ENCODE measurements at regions not wholly inside any gene's neighbourhood (a gene's known extent, or its start where the extent isn't known, plus 50 kb on each side); places are given as distances from the start of the nearest gene placed in this dataset.

DNA sequence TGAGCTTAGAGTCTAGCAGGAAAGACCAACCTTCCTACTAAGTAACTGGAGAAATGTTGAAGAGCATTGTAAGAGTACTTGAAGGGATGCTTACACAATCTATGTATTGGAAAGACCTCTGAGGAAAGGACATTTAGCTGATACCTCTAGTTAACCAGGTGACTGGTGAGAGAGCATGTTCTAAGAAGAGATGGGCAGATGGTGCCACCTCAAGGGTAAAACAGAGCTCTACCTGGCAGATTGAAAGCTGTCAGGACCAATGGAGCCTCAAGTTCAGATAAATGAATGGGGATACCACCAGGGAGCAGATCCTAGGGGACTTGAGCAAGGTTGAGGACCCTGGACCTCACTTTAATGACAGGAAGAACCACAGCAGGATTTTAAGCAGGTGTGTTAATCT lies 196.4 kb downstream of the QDPR start:
- intact Hi-C loops (cut with DNase I), result no loop called here

DNA sequence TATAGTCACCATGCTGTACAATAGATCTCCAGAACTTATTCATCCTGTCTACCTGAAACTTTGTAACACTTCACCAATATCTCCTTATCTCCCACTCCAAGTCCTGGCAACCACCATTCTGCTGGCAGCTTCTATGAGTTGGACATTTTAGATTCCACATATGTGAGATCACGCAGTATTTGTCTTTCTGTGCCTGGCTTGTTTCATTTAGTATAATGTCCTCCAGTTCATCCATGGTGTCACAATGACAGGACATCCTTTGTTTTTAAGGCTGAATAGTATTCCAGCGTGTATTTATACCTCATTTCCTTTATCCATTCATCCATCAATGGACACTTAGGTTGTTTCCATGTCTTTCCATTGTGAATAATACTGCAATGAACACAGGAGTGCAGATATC lies 198.7 kb downstream of the QDPR start:
- WGBS, 2 donors, result 72 to 82% methylated on average over 2 of the region's 2 CpGs
- Histone ChIP-seq H3K4me3 (replicated peaks in 1 of 3) (no peak overlapping the region), H3K27me3 (no peaks in the 10 kb centered on the region), H3K36me3 (no peaks in the 10 kb centered on the region), H3K27ac (no peak overlapping the region), H3K9me3 (no peaks in the 10 kb centered on the region), H3K4me1 (no peaks in the 10 kb centered on the region)
- TF ChIP-seq, protein P1, sequence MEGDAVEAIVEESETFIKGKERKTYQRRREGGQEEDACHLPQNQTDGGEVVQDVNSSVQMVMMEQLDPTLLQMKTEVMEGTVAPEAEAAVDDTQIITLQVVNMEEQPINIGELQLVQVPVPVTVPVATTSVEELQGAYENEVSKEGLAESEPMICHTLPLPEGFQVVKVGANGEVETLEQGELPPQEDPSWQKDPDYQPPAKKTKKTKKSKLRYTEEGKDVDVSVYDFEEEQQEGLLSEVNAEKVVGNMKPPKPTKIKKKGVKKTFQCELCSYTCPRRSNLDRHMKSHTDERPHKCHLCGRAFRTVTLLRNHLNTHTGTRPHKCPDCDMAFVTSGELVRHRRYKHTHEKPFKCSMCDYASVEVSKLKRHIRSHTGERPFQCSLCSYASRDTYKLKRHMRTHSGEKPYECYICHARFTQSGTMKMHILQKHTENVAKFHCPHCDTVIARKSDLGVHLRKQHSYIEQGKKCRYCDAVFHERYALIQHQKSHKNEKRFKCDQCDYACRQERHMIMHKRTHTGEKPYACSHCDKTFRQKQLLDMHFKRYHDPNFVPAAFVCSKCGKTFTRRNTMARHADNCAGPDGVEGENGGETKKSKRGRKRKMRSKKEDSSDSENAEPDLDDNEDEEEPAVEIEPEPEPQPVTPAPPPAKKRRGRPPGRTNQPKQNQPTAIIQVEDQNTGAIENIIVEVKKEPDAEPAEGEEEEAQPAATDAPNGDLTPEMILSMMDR (IDR thresholded peaks at IDR 0.05), result no peak
- TF ChIP-seq POLR2A (IDR thresholded peaks at IDR 0.05), result no peak
- intact Hi-C loops (cut with DNase I), result no loop called here
- DNase-seq, result no peak

More for the DNA sequence above, 196.4 kb downstream of the QDPR start:
- H3K4me3 ChIP-seq (replicated peaks in 1 of 3), result no peak overlapping the region
- H3K9me3 ChIP-seq, result no peaks in the 10 kb centered on the region
- no peaks in the 10 kb centered on the region for H3K27me3 ChIP-seq
- no peaks in the 10 kb centered on the region for H3K36me3 ChIP-seq
- TF ChIP-seq, protein P1 (IDR thresholded peaks at IDR 0.05), result no peak
- no peak for TF ChIP-seq POLR2A (IDR thresholded peaks at IDR 0.05)
- DNase-seq, result no peak
- H3K4me1 ChIP-seq, result no peaks in the 10 kb centered on the region
- no peak overlapping the region for H3K27ac ChIP-seq

DNA sequence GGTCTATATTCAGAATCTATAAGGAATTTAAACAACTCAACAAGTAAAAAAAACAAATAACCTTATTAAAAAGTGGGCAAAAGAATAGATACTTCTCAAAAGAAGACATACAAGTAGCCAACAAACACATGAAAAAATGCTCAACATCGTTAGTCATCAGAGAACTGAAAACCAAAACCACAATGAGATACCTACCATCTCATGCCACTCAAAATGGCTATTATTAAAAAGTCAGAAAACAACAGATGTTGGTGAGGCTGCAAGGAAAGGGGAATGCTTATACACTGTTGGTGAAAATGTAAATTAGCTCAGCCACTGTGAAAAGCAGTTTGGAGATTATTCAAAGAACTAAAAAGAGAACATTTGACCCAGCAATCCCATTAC lies 201.6 kb downstream of the QDPR start:
- Histone ChIP-seq H3K36me3 (no peaks in the 10 kb centered on the region), H3K27ac (no peak overlapping the region), H3K4me3 (replicated peaks in 1 of 3) (no peak overlapping the region), H3K27me3 (no peaks in the 10 kb centered on the region), H3K9me3 (no peaks in the 10 kb centered on the region), H3K4me1 (no peaks in the 10 kb centered on the region)
- DNase-seq, result no peak
- 70 to 77% methylated on average over 1 of the region's 1 CpG for WGBS, 2 donors
- TF ChIP-seq POLR2A (IDR thresholded peaks at IDR 0.05), result no peak
- TF ChIP-seq, protein P1 (IDR thresholded peaks at IDR 0.05), result no peak
- intact Hi-C loops (cut with DNase I), result no loop called here

DNA sequence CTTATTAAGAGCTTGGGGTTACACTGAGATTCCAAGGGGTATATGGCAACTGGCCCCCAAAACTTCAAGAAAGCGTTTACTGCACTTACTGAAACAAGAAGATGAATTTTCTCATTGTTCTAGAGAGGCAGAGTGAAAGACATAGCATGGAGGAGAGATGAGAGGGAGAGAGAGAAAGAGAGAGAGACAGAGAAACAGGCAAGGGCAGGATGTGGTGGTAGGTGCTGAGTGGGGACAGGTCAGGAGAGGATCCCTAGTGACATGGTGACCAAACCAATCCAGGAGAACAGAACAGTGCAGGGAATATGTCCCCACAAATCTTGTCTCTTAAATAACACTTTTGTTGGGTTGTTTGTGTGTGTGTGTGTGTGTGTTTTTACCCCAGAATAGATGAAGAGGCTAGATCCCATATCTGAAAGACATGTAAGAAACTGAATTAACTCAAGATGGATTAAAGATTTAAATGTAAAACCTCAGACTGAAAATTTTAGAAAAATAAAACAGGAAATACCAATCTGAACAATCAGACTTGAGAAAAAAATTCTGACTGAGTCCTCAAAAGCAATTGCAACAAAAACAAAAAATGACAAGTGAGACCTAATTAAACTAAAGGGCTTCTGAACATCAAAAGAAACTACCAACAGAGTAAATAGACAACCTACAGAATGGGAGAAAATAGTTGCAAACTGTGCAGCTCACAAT lies 202.2 kb downstream of the QDPR start:
- no peaks in the 10 kb centered on the region for H3K27me3 ChIP-seq
- H3K9me3 ChIP-seq, result no peaks in the 10 kb centered on the region
- no peak overlapping the region for H3K4me3 ChIP-seq (replicated peaks in 1 of 3)
- no peaks in the 10 kb centered on the region for H3K4me1 ChIP-seq
- DNase-seq, result no peak
- H3K27ac ChIP-seq, result no peak overlapping the region
- 78 to 88% methylated on average over 1 of the region's 1 CpG for WGBS, 2 donors
- intact Hi-C loops (cut with DNase I), result no loop called here
- H3K36me3 ChIP-seq, result no peaks in the 10 kb centered on the region
- TF ChIP-seq POLR2A (IDR thresholded peaks at IDR 0.05), result no peak

DNA sequence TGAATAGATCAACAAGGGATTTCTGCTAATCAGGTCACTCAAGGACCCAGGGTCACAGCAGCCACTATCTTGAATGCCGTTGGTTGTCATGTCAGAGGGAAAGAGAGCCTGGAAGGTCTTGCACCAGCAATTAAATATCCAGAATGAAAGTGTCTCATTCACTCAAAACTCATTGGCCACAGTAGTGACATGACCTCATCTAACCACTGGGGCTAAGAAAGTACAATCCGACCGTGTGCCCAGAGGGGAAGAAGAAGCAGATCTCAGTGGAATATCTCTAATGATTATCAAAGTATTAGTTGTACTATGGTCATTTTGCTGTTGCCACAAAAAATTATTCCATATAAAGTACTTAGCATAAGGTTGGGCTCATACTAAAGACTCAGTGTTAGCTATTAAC lies 210.0 kb downstream of the QDPR start:
- Histone ChIP-seq H3K4me1 (no peaks in the 10 kb centered on the region), H3K27ac (no peak overlapping the region), H3K4me3 (replicated peaks in 1 of 3) (no peak overlapping the region), H3K36me3 (no peaks in the 10 kb centered on the region), H3K27me3 (no peaks in the 10 kb centered on the region), H3K9me3 (no peaks in the 10 kb centered on the region)
- DNase-seq, result no peak
- intact Hi-C loops (cut with DNase I), result no loop called here
- no peak for TF ChIP-seq POLR2A (IDR thresholded peaks at IDR 0.05)
- TF ChIP-seq, protein P1 (IDR thresholded peaks at IDR 0.05), result no peak
- 62 to 76% methylated on average over 3 of the region's 3 CpGs for WGBS, 2 donors
